NCI-H345 treated with DMSO at 0.1 percent for 48 hours (cell line): ENCODE measurements at regions not wholly inside any gene's neighbourhood (a gene's known extent, or its start where the extent isn't known, plus 50 kb on each side); places are given as distances from the start of the nearest gene placed in this dataset.
"Not testable (repeated sequence)": the region's sequence is repeated elsewhere in the genome, so short reads cannot be mapped to it uniquely, and the experiment has no call there.

ENCODE experiments used
- DNase-seq: peaks from one replicate; lab custom pipeline; 2025; ENCODE audit not compliant: unreplicated experiment; lab: John Stamatoyannopoulos, UW

DNA sequence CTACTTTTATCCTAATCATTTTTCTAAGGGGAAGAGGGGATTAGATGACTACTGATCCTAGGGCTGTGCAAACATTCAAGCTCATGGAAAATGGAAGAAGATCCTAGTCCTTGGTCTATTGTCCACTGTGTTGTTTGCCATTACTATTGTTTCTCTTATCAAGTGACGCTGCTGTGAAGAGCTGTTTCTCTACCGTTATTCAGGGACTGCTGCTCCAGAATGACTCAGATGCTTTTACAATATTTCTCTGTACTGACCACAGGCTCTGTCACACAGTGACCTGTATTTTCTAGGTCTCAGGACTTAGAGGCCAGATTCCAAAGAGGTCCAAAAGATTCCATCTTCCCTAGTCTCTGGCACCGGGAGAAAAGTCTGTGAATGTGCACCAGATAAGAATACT is 159.5 kb upstream of the CHD1 start:
- no peak for DNase-seq

DNA sequence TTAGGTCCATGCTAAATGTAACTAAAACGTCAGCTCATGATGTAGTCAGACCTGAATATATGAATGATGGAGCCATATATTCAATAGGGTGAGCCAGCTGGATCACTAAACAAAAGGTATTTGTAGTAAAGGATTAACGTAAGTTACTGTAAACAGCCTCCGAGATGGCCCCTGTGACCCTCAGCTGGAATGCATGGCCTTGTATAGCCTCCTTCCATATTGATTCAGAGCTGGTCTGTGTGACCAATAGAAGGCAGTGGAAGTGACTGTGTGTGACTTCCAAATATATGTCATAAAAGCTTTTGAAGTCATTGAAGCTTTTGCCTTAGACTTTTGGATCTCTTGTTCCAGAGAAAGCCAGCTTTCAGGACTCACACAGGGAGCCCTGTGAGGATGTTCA is 154.4 kb upstream of the CHD1 start:
- DNase-seq: no peak

DNA sequence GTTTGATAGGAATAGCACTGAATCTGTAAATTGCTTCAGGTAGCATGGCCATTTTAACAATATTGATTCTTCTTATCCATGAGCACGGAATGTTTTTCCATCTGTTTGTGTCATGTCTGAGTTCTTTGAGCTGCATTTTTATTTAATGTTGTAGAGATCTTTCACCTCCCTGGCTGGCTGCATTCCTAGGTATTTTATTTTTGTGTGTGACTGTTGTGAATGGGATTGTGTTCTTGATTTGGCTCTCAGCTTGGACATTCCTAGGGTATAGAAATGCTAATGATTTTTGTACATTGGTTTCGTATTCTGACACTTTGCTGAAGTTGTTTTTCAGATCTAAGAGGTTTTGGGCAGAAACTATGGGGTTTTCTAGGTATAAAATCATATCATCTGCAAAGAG is 152.9 kb upstream of the CHD1 start:
- no peak for DNase-seq

DNA sequence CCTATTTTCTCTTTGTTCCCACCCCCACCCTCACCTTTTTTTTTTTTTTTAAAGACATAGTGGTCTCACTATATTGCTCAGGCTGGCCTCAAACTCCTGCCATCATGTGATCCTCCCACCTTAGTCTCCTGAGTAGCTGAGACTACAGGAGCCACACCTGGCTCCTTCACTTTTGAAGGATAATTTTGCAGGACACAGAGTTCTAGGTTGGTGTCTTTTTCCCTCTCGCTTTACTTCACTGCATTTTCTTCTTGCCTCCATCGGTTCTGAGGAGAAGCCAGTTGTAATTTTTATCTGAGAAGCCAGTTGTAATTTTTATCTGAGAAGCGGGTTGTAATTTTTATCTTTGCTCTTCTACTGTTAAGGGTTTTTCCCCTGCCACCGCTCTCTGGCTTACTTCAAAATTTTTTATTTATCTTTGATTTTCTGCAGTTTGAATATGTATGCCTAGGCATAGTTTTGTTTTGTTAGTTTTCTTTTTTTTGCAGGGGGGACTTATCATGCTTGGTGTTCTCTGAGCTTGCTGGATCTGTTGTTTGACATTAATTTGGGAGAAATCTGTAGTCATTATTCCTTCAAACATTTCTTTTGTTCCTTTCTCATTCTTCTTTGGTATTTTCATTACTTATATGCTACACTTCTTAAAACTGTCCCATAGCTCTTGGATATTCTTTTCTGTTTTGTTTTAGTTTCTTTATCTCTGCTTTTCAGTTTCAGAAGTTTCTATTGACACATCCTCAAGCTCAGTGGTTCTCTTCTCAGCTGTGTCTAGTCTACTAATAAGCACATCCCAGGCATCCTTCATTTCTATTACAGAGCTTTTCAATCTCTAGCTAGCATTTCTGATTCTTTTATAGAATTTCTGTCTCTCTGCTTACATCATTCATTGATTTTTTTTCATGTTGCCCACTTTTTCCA is 148.2 kb upstream of the CHD1 start:
- no peak for DNase-seq

DNA sequence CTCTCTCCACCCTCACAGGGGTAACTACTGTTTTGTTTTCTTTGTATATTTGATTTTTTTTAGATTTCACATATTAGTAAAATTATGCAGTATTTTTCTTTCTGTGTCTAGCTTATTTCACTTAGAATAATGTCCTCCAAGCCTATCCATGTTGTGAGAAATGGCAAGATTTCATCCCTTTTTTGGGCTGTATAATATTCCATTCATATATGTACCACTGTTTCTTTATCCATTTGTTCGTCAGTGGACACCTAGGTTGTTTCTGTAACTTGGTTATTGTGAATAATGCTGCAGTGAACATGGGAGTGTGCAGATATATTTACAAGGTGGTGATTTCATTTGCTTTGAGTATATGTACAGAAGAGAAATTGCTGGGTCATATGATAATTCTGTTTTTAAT is 144.0 kb upstream of the CHD1 start:
- no peak for DNase-seq

DNA sequence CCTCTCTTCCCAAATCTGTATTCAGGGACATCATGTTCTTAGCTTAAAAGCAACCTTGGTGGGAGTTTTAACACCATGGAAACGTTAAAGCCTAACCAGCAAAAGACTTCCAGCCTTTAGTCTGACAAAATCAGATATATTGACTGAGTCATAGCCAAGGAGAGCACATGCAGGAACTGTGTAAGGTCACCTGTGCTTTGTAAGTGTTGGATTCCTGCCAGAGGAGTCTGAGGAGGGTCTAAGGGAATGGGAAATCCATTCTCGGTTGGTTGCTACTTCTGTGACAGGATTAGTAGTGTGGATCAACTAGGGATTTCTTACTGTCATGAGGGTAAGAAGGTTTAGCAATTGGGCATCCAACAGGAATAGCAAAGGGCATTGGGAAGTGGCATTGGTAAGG is 142.0 kb upstream of the CHD1 start:
- no peak for DNase-seq

DNA sequence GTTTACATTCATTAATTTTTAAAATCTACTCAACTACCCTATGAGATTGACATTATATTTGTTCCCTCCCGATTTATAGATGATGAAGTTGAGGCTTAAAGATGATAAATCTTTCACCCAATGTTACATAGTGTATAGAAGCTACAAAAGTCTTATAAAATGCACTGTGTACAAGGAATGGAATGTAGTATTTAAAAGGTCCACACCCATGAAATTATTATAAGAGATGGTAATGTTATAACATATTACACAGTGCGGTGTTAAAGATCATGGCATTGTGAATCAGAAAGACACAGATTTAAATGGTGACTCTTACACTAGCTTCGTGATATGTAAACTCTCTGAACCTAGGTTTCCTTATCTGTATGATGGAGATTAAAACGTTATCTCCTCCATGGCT is 141.6 kb upstream of the CHD1 start:
- no peak for DNase-seq

DNA sequence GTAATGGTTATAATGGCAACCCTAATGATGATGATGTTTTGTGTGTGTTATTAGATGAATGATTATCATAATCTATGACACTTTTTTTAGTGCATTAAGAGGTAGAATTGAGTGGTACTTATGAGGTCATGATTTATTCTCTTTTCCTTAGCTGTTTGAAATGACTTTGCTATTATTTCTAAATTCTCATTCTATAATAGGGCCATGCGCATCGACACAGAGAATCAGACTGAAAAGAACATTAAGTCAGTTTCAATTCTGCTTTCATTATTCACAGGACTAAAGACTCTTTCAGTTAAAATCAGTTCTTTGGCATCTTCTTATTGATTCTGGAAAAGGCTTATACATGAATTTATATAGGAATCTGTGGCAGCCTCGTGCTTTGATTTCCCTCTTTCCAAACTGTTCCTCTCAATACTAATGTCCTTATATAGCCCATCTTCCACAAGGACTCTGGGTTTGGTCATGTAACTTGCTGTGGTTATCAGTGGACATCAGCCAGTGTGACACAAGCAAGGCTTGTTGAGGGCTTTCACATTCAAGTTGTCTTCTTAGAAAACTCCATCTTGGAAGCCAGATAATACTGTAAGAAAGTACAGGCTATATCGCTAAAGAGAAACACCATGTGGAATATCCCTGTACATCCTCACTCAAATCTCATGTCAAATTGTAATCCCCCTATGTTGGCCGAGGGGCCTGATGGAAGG is 140.3 kb upstream of the CHD1 start:
- DNase-seq: no peak

DNA sequence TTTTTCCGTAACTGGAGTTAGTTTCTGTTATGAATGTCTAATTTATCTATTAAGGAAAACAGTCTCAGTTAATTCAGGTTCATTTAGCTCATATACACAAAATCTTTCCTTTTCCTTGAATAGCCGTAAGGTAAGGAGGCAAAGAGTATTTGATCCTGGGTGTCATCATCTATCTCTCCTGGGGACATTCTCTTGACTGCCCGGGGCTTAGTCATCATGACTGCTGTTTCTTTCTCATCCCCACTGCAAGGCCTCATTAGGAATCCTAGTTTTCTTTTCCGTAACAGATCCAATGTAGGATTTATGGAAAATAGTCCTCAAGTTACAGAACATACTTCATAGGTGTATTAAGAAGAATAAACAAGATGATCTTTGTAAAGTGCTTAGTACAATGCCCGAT is 134.9 kb upstream of the CHD1 start:
- no peak for DNase-seq

DNA sequence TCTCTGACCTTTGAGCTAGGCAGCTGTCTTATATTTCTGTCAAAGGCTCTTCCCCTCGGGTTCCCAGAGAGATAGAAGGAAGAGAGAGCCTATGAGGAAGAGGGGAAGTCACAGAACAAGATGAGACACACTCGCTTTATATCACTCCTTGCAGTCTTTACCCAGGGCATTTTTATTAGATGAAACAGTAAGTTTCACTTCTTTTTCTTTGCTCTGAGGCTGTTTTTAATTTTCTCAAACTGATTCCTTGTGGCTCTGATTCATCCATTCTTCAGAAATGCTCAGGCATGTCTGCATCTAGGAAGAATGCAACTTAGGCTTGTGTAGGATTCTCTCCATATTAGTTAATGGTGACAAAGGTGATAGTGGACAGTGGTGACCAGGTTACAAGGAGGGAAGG is 132.9 kb upstream of the CHD1 start:
- no peak for DNase-seq

DNA sequence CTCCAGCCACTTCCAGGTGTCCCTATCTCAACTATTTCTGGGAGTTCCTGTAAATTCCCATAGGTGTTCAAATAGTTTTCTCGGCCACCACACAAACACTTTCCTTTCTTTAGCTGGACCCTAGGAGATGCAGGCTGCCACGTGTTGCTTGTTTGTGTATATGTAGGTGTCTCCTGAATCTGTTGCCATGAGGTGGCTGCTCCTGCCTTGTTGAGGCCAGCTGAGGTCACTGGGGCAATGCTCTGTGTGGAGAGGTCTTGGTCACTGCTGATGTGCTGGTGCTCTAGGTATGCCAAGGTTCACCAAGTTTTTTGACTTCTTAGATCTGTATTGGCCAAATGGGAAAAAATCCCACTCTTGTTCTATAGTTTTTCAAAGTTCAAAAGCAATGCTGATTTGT is 132.5 kb upstream of the CHD1 start:
- no peak for DNase-seq

DNA sequence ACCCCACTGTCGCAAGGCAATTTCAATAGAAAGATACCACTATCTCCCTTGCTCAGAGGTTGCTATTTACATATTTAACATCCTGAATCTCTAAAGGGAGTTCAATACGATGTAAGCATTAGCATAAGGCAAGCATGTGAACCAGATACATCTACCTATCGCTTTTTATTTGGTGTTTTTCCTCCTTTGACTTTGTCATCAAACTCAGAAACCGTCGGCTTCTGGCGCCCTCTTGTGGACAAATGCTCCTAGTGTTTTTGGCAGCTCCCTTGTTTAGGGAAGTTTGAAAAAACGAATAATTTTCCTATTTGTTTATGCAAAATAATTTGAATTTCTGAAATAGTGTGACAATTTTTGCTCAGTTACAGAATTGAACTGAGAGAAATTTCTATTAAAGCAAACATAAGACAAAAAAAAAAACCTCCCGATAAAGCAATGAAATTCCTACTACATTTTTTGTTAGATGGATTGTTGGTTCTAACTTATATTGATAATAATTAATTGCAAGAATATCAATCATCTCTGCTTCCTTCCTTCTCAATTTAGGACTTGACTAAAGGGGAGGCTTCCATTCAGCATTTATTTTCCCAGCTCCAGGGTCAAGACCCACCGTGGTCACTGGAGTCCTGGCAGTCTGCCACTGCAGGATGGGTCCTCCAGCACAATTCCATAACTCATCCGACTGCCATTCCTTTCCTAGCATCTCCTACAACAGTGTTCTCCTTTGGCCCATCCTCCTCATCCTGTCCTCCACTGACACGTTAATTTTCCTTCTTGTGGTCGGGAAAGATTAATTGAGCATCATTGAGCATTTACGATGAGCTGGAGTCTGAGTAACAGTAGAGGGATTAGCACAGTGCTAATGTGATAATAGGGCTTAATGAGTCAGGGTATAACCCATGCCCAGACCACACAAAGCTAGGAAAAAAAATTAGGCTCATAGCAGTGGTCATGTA is 131.8 kb upstream of the CHD1 start:
- DNase-seq: peak; percentile 8

DNA sequence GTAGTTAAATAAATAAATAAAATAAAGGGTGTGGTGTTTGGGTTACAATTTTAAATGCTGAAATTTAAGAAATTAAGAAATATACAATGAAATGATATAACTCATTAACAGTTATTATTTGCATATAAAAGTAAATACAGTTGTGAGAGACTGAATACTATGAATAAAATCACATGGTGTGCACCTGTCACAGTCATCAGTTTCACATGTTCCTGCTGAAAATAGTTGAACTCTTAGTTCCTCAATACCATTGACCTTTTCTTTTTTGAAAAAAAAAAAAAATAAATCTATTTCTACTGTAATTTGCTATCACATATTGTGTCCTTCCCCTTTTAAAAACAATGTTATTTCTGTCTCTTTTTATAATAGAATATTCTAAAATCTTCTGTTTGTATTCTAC is 130.9 kb upstream of the CHD1 start:
- no peak for DNase-seq

DNA sequence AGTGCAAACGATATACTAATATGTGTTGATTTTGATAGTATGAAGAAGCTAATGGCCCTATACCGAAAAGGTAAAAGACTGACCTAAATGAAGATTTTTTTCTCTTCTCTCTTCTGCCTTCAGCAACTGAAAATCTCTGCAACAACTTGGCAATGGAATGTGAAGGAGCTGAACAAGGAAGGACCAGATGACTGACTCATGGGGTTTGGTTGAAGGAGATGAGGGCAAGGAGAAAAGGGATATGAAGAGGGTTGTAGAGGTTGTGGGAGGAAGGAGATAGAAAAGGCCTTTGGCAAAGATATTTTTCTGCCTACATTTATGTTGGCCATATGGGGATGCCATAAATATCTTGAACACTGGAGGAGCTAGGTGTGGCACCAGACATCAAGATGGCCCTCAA is 129.7 kb upstream of the CHD1 start:
- no peak for DNase-seq

DNA sequence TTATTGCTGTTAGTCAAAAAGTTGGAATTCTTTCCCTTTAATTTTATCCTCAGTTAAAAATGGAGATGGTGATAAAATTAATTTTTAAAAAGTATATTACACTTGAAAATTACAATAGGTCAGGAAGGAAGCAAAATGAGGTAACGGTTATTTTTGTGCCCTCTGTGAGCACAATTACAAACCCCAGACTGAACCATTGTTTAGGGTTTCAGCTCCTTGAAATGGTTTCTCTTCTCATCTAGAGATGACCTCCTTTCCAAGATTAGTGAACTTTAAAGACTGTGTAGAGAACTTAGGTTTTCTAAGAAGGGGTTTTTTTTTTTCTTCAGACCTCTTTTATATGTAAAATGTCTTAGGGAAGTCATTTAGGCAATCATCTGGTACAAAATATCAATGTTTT is 126.2 kb upstream of the CHD1 start:
- DNase-seq: no peak

DNA sequence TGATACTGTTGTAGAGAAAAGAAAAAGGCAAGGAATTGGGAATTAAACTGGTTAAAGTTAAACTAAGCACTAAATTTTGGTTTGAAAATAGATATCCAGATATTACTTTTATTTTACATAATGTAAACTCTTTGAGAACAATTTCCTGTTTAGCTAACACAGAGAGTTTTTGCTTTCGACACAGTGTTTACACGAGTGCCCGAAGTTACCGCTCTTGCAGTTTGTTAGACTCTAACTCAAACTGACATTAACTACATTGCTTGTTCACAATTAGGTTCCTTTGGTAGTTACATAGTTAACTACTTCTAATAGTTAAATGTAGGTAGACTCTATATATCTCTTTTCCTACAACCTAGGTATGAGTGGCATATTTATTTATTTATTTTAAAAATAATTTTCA is 117.1 kb upstream of the CHD1 start:
- no peak for DNase-seq

DNA sequence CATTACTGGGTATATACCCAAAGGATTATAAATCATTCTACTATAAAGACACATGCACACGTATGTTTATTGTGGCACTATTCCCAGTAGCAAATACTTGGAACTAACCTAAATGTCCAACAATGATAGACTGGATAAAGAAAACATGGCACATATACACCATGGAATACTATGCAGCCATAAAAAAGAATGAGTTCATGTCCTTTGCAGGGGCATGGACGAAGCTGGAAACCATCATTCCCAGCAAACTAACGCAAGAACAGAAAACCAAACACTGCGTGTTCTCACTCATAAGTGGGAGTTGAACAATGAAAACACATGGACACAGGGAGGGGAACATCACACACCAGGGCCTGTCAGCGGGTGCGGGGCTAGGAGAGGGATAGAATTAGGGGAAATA is 114.5 kb upstream of the CHD1 start:
- DNase-seq: not testable (repeated sequence)

DNA sequence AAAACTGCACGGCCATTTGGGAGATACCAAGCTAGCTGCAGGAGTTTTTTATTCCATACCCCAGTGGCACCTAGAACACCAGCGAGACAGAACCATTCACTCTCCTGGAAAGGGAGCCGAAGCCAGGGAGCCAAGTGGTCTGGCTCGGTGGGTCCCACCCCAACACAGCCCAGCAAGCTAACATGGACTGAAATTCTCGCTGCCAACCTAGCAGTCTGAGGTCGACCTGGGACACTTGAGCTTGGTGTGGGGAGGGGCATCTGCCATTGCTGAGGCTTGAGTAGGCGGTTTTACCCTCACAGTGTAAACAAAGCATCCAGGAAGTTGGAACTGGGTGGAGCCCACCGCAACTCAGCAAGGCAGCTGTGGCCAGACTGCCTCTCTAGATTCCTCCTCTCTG is 108.9 kb upstream of the CHD1 start:
- DNase-seq: no peak

DNA sequence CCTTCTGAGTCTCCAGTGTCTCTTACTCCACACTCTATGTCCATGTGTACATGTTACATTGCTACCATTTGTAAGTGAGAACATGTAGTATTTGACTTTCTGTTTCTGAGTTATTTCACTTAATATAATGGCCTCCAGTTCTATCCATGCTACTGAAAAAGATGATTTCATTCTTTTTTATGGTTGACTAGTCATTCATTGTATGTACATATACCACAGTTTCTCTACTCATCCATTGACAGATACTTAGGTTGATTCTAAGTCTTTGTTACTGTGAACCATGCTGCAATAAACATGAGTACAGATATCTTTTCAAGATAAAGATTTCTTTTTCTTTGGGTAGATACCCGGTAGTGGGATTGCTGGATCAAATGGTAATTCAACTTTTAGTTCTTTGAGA is 107.1 kb upstream of the CHD1 start:
- DNase-seq: no peak

DNA sequence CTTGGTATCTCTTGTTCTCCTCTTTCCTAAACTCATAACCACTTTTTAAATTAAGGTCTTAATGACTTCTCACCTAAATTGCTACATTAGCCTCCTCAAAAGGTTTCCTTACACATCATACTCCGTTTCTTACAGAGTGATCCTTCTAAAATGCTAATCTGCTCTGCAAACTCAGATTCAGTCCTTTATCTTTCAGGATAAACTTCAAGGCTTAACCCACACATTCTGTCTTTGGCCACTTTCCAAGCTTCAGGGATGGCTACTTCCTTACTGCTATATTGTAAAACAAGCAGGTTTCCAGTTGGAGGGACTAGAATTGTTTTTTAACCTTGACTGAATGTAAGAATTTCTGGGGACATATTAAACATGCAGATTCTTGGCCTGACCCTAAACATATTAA is 105.5 kb upstream of the CHD1 start:
- no peak for DNase-seq
